ENCODE measurements at regions not wholly inside any gene's neighbourhood (a gene's known extent, or its start where the extent isn't known, plus 50 kb on each side); places are given as distances from the start of the nearest gene placed in this dataset.

DNA sequence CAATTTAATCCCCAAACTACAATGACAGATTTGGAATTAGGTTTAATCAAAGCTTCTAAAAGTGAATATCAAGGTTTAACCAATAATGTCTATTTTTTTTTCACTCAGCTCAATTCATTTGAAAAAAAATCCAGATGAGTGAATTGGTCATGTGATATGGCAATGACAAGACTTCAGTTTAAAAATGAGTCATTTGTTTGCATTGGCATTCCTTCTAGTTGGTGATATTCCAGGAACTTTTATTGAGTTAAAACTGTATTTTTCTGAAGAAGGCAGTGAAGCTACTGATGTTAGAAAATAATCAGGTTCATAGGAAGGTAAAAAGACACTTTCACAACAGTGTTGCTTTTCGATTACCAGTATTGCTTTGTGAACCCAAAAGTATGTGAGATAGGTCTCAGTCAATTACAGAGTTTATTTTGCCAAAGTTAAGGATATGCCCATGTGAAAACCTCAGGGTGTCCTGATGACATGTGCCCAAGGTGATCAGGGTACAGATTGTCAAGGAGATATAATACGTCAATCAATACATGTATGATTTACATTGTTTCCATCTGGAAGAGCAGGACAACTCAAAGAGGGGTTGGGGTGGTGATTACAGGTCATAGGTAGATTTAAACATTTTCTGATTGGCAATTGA is 1214.9 kb downstream of the GALC start:
- TF ChIP-seq, protein P1, sequence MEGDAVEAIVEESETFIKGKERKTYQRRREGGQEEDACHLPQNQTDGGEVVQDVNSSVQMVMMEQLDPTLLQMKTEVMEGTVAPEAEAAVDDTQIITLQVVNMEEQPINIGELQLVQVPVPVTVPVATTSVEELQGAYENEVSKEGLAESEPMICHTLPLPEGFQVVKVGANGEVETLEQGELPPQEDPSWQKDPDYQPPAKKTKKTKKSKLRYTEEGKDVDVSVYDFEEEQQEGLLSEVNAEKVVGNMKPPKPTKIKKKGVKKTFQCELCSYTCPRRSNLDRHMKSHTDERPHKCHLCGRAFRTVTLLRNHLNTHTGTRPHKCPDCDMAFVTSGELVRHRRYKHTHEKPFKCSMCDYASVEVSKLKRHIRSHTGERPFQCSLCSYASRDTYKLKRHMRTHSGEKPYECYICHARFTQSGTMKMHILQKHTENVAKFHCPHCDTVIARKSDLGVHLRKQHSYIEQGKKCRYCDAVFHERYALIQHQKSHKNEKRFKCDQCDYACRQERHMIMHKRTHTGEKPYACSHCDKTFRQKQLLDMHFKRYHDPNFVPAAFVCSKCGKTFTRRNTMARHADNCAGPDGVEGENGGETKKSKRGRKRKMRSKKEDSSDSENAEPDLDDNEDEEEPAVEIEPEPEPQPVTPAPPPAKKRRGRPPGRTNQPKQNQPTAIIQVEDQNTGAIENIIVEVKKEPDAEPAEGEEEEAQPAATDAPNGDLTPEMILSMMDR (IDR thresholded peaks at IDR 0.05) = no peak
- no peak for TF ChIP-seq POLR2A (IDR thresholded peaks at IDR 0.05)

All from breast epithelium (tissue), 3 donors.